IMR-90 (cell line): ENCODE measurements at regions not wholly inside any gene's neighbourhood (a gene's known extent, or its start where the extent isn't known, plus 50 kb on each side); places are given as distances from the start of the nearest gene placed in this dataset.

Experiments
- ATAC-seq: fragments of 200-7000 bp; cut with Tn5 transposase; 2 replicates; pipeline ENCODE4 v1.9.1; 2020; ENCODE audit warnings: low read depth, mild to moderate bottlenecking, moderate library complexity
- BruUV-seq: library from RNA; stranded (reverse); fragments of 400-500 nt; replicated peaks from 2 replicates; lab custom pipeline; 2021; lab: Mats Ljungman, UMichigan
- CTCF ChIA-PET: fragments of 300-600 bp; formaldehyde crosslinking; extraction: SDS; loops from one replicate; lab custom pipeline; 2021; ENCODE audit warnings: antibody characterized with exemption; lab: Yijun Ruan, JAX
- POLR2A ChIA-PET: fragments of 300-600 bp; sonication (Branson Sonifier 250); formaldehyde crosslinking; loops from one replicate; lab custom pipeline; 2022; ENCODE audit warnings: antibody characterized with exemption; ENCODE audit not compliant: unreplicated experiment; lab: Charles Lee
- DNase-seq: peaks from one replicate; pipeline ENCODE4 v3.0.0; 2013
- H2AFZ ChIP-seq: replicated peaks from 2 replicates; pipeline ENCODE3; 2013; ENCODE audit warnings: low read length, mild to moderate bottlenecking; ENCODE audit not compliant: poor library complexity
- H2AK5ac ChIP-seq: 2 replicates; pipeline ENCODE4 v1.6.1; 2013; ENCODE audit warnings: low read depth, low read length, inconsistent platforms
- H2AK9ac ChIP-seq: replicated peaks from 2 replicates; pipeline ENCODE3; 2013; ENCODE audit warnings: mild to moderate bottlenecking, low read depth, low read length, moderate library complexity; ENCODE audit not compliant: poor library complexity
- H2BK120ac ChIP-seq: 2 replicates; pipeline ENCODE4 v1.6.1; 2013; ENCODE audit warnings: low read depth, low read length, inconsistent platforms
- H2BK15ac ChIP-seq: 3 replicates; pipeline ENCODE4 v1.6.1; 2013; ENCODE audit warnings: low read depth, low read length, inconsistent platforms
- H2BK20ac ChIP-seq: 2 replicates; pipeline ENCODE4 v1.6.1; 2013; ENCODE audit warnings: low read depth, mild to moderate bottlenecking, inconsistent platforms, low read length, moderate library complexity
- H2BK5ac ChIP-seq: 2 replicates; pipeline ENCODE4 v1.6.1; 2013; ENCODE audit warnings: mild to moderate bottlenecking, low read depth, low read length, inconsistent platforms; ENCODE audit not compliant: poor library complexity, severe bottlenecking
- H3K14ac ChIP-seq: replicated peaks from 2 replicates; pipeline ENCODE4 v1.6.1; 2013; ENCODE audit warnings: low read depth, low read length, inconsistent platforms
- H3K18ac ChIP-seq: 2 replicates; pipeline ENCODE4 v1.6.1; 2013; ENCODE audit warnings: low read depth, low read length, control low read depth
- H3K23ac ChIP-seq: 2 replicates; pipeline ENCODE4 v1.6.1; 2013; ENCODE audit warnings: low read depth, low read length, inconsistent platforms
- H3K27ac ChIP-seq: 2 replicates; pipeline ENCODE4 v1.5.1; 2013; ENCODE audit warnings: mild to moderate bottlenecking, control low read depth, low read length; ENCODE audit not compliant: insufficient read depth
- H3K27me3 ChIP-seq: 2 replicates; pipeline ENCODE4 v1.6.1; 2013; ENCODE audit warnings: low read length; ENCODE audit not compliant: control insufficient read depth, insufficient read depth
- H3K36me3 ChIP-seq: 2 replicates; pipeline ENCODE4 v1.6.1; 2013; ENCODE audit warnings: low read length, mixed read lengths; ENCODE audit not compliant: control insufficient read depth, insufficient read depth
- H3K4ac ChIP-seq: 2 replicates; pipeline ENCODE4 v1.6.1; 2013; ENCODE audit warnings: low read depth, low read length, inconsistent platforms
- H3K4me1 ChIP-seq: 2 replicates; pipeline ENCODE4 v1.6.1; 2013; ENCODE audit warnings: low read length, mixed read lengths; ENCODE audit not compliant: control insufficient read depth, insufficient read depth
- H3K4me2 ChIP-seq: 2 replicates; pipeline ENCODE4 v1.6.1; 2013; ENCODE audit warnings: low read depth, mild to moderate bottlenecking, control low read depth, low read length, moderate library complexity
- H3K4me3 ChIP-seq: 2 replicates; pipeline ENCODE4 v1.5.1; 2013; ENCODE audit warnings: low read depth, mild to moderate bottlenecking, control low read depth, low read length, moderate library complexity; ENCODE audit not compliant: insufficient read depth
- H3K56ac ChIP-seq: 2 replicates; pipeline ENCODE4 v1.6.1; 2013; ENCODE audit warnings: low read length, inconsistent platforms; ENCODE audit not compliant: insufficient read depth; ENCODE audit errors: extremely low read depth
- H3K79me1 ChIP-seq, 2 experiments: 2 replicates each; pipeline ENCODE4 v1.6.1; 2013; ENCODE audit warnings: low read length in 2 of 2, inconsistent platforms in 1 of 2, low read depth in 1 of 2
- H3K9ac ChIP-seq: 2 replicates; pipeline ENCODE4 v1.6.1; 2013; ENCODE audit warnings: low read depth, low read length, control low read depth
- H3K9me1 ChIP-seq: 2 replicates; pipeline ENCODE4 v1.6.1; 2013; ENCODE audit warnings: low read length, inconsistent platforms; ENCODE audit not compliant: insufficient read depth
- H3K9me3 ChIP-seq: 2 replicates; pipeline ENCODE4 v1.6.1; 2013; ENCODE audit warnings: low read length; ENCODE audit not compliant: control insufficient read depth, insufficient read depth
- H4K20me1 ChIP-seq: 2 replicates; pipeline ENCODE4 v1.6.1; 2013; ENCODE audit warnings: low read length, inconsistent platforms; ENCODE audit not compliant: insufficient read depth
- H4K5ac ChIP-seq: 2 replicates; pipeline ENCODE4 v1.6.1; 2013; ENCODE audit warnings: mild to moderate bottlenecking, low read depth, low read length, control low read depth
- H4K8ac ChIP-seq, 2 experiments: 2 replicates each; pipeline ENCODE4 v1.6.1; 2013; ENCODE audit warnings: low read depth in 2 of 2, low read length in 2 of 2, control low read depth in 1 of 2, inconsistent platforms in 1 of 2
- H4K91ac ChIP-seq: 2 replicates; pipeline ENCODE4 v1.6.1; 2013; ENCODE audit warnings: low read depth, low read length, inconsistent platforms; ENCODE audit not compliant: insufficient read depth
- BHLHE40 ChIP-seq: fragments of 150-350 bp; IDR thresholded peaks from 2 replicates; pipeline ENCODE4 v1.6.1; 2016; ENCODE audit warnings: mild to moderate bottlenecking, low read depth, low read length
- CEBPB ChIP-seq: IDR thresholded peaks from 2 replicates; pipeline ENCODE4 v1.6.1; 2012; ENCODE audit warnings: low read depth, low read length, improper control_type of control experiment
- CHD1 ChIP-seq: IDR thresholded peaks from 2 replicates; pipeline ENCODE4 v1.6.1; 2012; ENCODE audit warnings: low read depth, low read length, improper control_type of control experiment
- ELK1 ChIP-seq: fragments of 150-350 bp; IDR thresholded peaks from 2 replicates; pipeline ENCODE4 v1.6.1; 2016; ENCODE audit warnings: low read depth, mild to moderate bottlenecking, low read length, moderate library complexity, borderline replicate concordance
- MAZ ChIP-seq: IDR thresholded peaks from 2 replicates; pipeline ENCODE4 v1.6.1; 2012; ENCODE audit warnings: low read depth, mild to moderate bottlenecking, low read length, improper control_type of control experiment, moderate library complexity, borderline replicate concordance
- RAD21 ChIP-seq: IDR thresholded peaks from 2 replicates; pipeline ENCODE4 v1.6.1; 2012; ENCODE audit warnings: low read length, improper control_type of control experiment
- RCOR1 ChIP-seq: IDR thresholded peaks from 2 replicates; pipeline ENCODE4 v1.6.1; 2012; ENCODE audit warnings: mild to moderate bottlenecking, low read length, improper control_type of control experiment; ENCODE audit not compliant: insufficient replicate concordance
- RFX5 ChIP-seq: IDR thresholded peaks from 2 replicates; pipeline ENCODE4 v1.8.0; 2012; ENCODE audit warnings: low read depth, mild to moderate bottlenecking, low read length, moderate library complexity
- SMC3 ChIP-seq: fragments of 150-350 bp; IDR thresholded peaks from 2 replicates; pipeline ENCODE4 v1.6.1; 2016; ENCODE audit warnings: low read depth, mild to moderate bottlenecking, antibody characterized with exemption, low read length, moderate library complexity
- USF2 ChIP-seq: fragments of 150-350 bp; IDR thresholded peaks from 2 replicates; pipeline ENCODE4 v1.6.1; 2017; ENCODE audit warnings: mild to moderate bottlenecking, antibody characterized with exemption, low read length, low read depth
- WGBS, 2 experiments: methylation state at CpG; one replicate each; pipeline versions ENCODE4 v1.1.5 to v1.1.7; 2013; ENCODE audit warnings: missing lambda C conversion rate in 2 of 2; ENCODE audit not compliant: insufficient read length in 1 of 2; ENCODE audit errors: extremely low coverage in 2 of 2; 5-methylcytosine and 5-hydroxymethylcytosine counted together
- dilution Hi-C: fragments of 300-500 bp; cut with HindIII; formaldehyde crosslinking; loops from one replicate; pipeline ENCODE4 v1.14.3; 2018; ENCODE audit warnings: low sequenced_read_pairs; ENCODE audit not compliant: unreplicated experiment
- in situ Hi-C: fragments of 300-500 bp; cut with MboI; formaldehyde crosslinking; loops from 3 replicates; pipeline ENCODE4 v1.14.3; 2019; ENCODE audit warnings: low sequenced_read_pairs, inconsistent platforms, mixed read lengths
- intact Hi-C: fragments of 100-400 bp; cut with micrococcal nuclease; formaldehyde crosslinking; loops from 2 replicates; pipeline ENCODE4 v1.10.0; 2022
- TF ChIP-seq, protein P1 (sequence below): conservative IDR thresholded peaks from 2 replicates; pipeline ENCODE4 v1.5.1; 2012; ENCODE audit warnings: mild to moderate bottlenecking, low read depth, low read length, improper control_type of control experiment

- Histone ChIP-seq H3K79me1 (no peaks in the 10 kb centered on the region), H3K27me3 (no peaks in the 10 kb centered on the region), H3K4ac (no peak overlapping the region), H4K91ac (no peak overlapping the region), H2BK15ac (no peak overlapping the region), H3K4me3 (no peak overlapping the region), H4K8ac (no peak overlapping the region), H2AK5ac (no peak overlapping the region), H3K18ac (no peak overlapping the region), H3K9me1 (no peaks in the 10 kb centered on the region), H2BK5ac (no peak overlapping the region), H3K9me3 (no peaks in the 10 kb centered on the region), H4K5ac (no peak overlapping the region), H3K14ac (no peak overlapping the region), H3K9ac (no peak overlapping the region), H4K20me1 (no peaks in the 10 kb centered on the region), H3K36me3 (no peaks in the 10 kb centered on the region), H3K4me1 (no peaks in the 10 kb centered on the region), H3K56ac (no peak overlapping the region), H3K4me2 (no peak overlapping the region), H2AFZ (no peak overlapping the region), H2AK9ac (no peak overlapping the region), H2BK20ac (no peak overlapping the region), H3K23ac (no peak overlapping the region), H3K27ac (no peak overlapping the region), H2BK120ac (no peak overlapping the region)
- ChIA-PET CTCF (no interaction called here), POLR2A (no interaction called here)
- dilution Hi-C loops = no loop called here
- no TSS peak for BruUV-seq
- no peak for DNase-seq
- no peak for ATAC-seq
- intact Hi-C loops = no loop called here
- TF ChIP-seq SMC3 = no peak
- TF ChIP-seq, protein P1, sequence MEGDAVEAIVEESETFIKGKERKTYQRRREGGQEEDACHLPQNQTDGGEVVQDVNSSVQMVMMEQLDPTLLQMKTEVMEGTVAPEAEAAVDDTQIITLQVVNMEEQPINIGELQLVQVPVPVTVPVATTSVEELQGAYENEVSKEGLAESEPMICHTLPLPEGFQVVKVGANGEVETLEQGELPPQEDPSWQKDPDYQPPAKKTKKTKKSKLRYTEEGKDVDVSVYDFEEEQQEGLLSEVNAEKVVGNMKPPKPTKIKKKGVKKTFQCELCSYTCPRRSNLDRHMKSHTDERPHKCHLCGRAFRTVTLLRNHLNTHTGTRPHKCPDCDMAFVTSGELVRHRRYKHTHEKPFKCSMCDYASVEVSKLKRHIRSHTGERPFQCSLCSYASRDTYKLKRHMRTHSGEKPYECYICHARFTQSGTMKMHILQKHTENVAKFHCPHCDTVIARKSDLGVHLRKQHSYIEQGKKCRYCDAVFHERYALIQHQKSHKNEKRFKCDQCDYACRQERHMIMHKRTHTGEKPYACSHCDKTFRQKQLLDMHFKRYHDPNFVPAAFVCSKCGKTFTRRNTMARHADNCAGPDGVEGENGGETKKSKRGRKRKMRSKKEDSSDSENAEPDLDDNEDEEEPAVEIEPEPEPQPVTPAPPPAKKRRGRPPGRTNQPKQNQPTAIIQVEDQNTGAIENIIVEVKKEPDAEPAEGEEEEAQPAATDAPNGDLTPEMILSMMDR = no peak
- TF ChIP-seq MAZ = no peak
- no peak for TF ChIP-seq RAD21
- TF ChIP-seq BHLHE40 = no peak
- no peak for TF ChIP-seq CHD1
- no peak for TF ChIP-seq USF2
- no peak for TF ChIP-seq RCOR1
- TF ChIP-seq ELK1 = no peak
- no peak for TF ChIP-seq CEBPB
- no peak for TF ChIP-seq RFX5
- in situ Hi-C loops = no loop called here
- WGBS, 2 experiments = no CpG with 5 or more reads among the region's 1 CpG
These were observed 380.8 kb upstream of the MEIS2 start for GRCh38 chr15:37481126-37481525.
